Esophagus squamous epithelium (tissue), 5 donors: ENCODE measurements at regions not wholly inside any gene's neighbourhood (a gene's known extent, or its start where the extent isn't known, plus 50 kb on each side); places are given as distances from the start of the nearest gene placed in this dataset.

ENCODE experiments used
- DNase-seq: peaks from one replicate; lab custom pipeline; 2025; lab: John Stamatoyannopoulos, UW
- H3K27ac ChIP-seq, 4 donors: fragments of 200-600 bp; sonication (generic); one replicate each; pipeline ENCODE4 v1.5.1; 2016 to 2019; ENCODE audit warnings: mild to moderate bottlenecking in 1 of 4
- H3K27me3 ChIP-seq, 4 donors: fragments of 200-600 bp; sonication (generic); 1 replicate in 3 of 4; 2 replicates in 1 of 4; pipeline versions ENCODE4 v1.5.1 to v1.6.0; 2017 to 2021; ENCODE audit warnings: antibody characterized with exemption in 1 of 4
- H3K36me3 ChIP-seq, 3 donors: fragments of 200-600 bp; sonication (generic); one replicate each; pipeline ENCODE4 v1.5.1; 2016 to 2019
- H3K4me1 ChIP-seq, 3 donors: fragments of 200-600 bp; sonication (generic); one replicate each; pipeline ENCODE4 v1.5.1; 2017 to 2019
- H3K4me3 ChIP-seq, 4 donors: fragments of 200-600 bp; sonication (generic); 1 replicate in 3 of 4; 2 replicates in 1 of 4; pipeline ENCODE4 v1.5.1; 2016 to 2019; ENCODE audit warnings: mild to moderate bottlenecking in 2 of 4, moderate library complexity in 1 of 4
- H3K9me3 ChIP-seq, 3 donors: fragments of 200-600 bp; sonication (generic); one replicate each; pipeline ENCODE4 v1.5.1; 2016 to 2019
- CTCF ChIP-seq, 6 experiments: fragments of 450-650 bp in 4 of 6; fragments of 200-600 bp in 2 of 6; sonication (generic) in 2 of 6; IDR thresholded peaks; one replicate each; pipeline ENCODE4 v1.5.1; 2016 to 2019; ENCODE audit warnings: antibody characterized with exemption in 6 of 6, mild to moderate bottlenecking in 4 of 6, moderate library complexity in 4 of 6
- POLR2A ChIP-seq, 4 donors: fragments of 450-650 bp; IDR thresholded peaks; one replicate each; pipeline ENCODE4 v1.6.1; 2017; ENCODE audit warnings: antibody characterized with exemption in 4 of 4, mild to moderate bottlenecking in 4 of 4, moderate library complexity in 3 of 4
- WGBS, 2 donors: methylation state at CpG; one replicate each; pipeline ENCODE4 v1.1.5; 2018; 5-methylcytosine and 5-hydroxymethylcytosine counted together
- intact Hi-C: fragments of 100-400 bp; cut with DNase I; formaldehyde crosslinking; loops from one replicate; pipeline ENCODE4 v1.15.0; 2022
- donor health status: DM: yes; HTN: yes; CAD: no.

- Histone ChIP-seq H3K4me1 (peaks cover 0 to 9% (median 0%) of the 10 kb centered on the region in 3 donors), H3K9me3 (no peaks in the 10 kb centered on the region), H3K4me3 (no peak overlapping the region), H3K27me3 (no peaks in the 10 kb centered on the region), H3K27ac (no peak overlapping the region), H3K36me3 (no peaks in the 10 kb centered on the region)
- DNase-seq: no peak
- TF ChIP-seq CTCF (IDR thresholded peaks at IDR 0.05): no peak
- TF ChIP-seq POLR2A (IDR thresholded peaks at IDR 0.05): no peak
- intact Hi-C loops: no loop called here
- WGBS, 2 donors: 85 to 89% methylated on average over 3 of the region's 3 CpGs
These were observed 860.9 kb upstream of the CXADR start for GRCh38 chr21:16651956-16652355.

GRCh38 chr21:16663436-16663835 lies 849.4 kb upstream of the CXADR start:
- Histone ChIP-seq H3K4me1 (no peaks in the 10 kb centered on the region), H3K27me3 (no peaks in the 10 kb centered on the region), H3K27ac (no peak overlapping the region), H3K9me3 (no peaks in the 10 kb centered on the region), H3K36me3 (no peaks in the 10 kb centered on the region), H3K4me3 (no peak overlapping the region)
- 68 to 74% methylated on average over 2 of the region's 2 CpGs for WGBS, 2 donors
- intact Hi-C loops: no loop called here
- DNase-seq: no peak
- TF ChIP-seq POLR2A (IDR thresholded peaks at IDR 0.05) (no peak), CTCF (IDR thresholded peaks at IDR 0.05) (no peak)

- no peak overlapping the region for H3K27ac ChIP-seq
- H3K36me3 ChIP-seq: no peaks in the 10 kb centered on the region
- intact Hi-C loops: no loop called here
- no peak overlapping the region for H3K4me3 ChIP-seq
- WGBS, 2 donors: 77 to 90% methylated on average over 2 of the region's 2 CpGs
- no peak for DNase-seq
- no peaks in the 10 kb centered on the region for H3K4me1 ChIP-seq
- TF ChIP-seq POLR2A (IDR thresholded peaks at IDR 0.05): no peak
- no peak for TF ChIP-seq CTCF (IDR thresholded peaks at IDR 0.05)
- no peaks in the 10 kb centered on the region for H3K27me3 ChIP-seq
- H3K9me3 ChIP-seq: no peaks in the 10 kb centered on the region
These were observed 845.4 kb upstream of the CXADR start for GRCh38 chr21:16667395-16667794.

GRCh38 chr21:16674949-16675348 lies 837.9 kb upstream of the CXADR start:
- H3K27ac ChIP-seq: peak overlapping the region in 1 of 4 donors; percentile 16
- no peaks in the 10 kb centered on the region for H3K36me3 ChIP-seq
- no peak overlapping the region for H3K4me3 ChIP-seq
- no peaks in the 10 kb centered on the region for H3K9me3 ChIP-seq
- intact Hi-C loops: no loop called here
- H3K27me3 ChIP-seq: no peaks in the 10 kb centered on the region
- H3K4me1 ChIP-seq: peaks cover 0 to 9% (median 0%) of the 10 kb centered on the region in 3 donors
- 27 to 67% methylated on average over 2 of the region's 2 CpGs for WGBS, 2 donors
- DNase-seq: no peak
- TF ChIP-seq CTCF (IDR thresholded peaks at IDR 0.05) (no peak), POLR2A (IDR thresholded peaks at IDR 0.05) (no peak)

- intact Hi-C loops: no loop called here
- H3K4me3 ChIP-seq: no peak overlapping the region
- DNase-seq: no peak
- H3K27ac ChIP-seq: no peak overlapping the region
- WGBS, 2 donors: 51 to 68% methylated on average over 3 of the region's 3 CpGs
- peaks cover 0 to 8% (median 0%) of the 10 kb centered on the region in 3 donors for H3K9me3 ChIP-seq
- peaks cover 0 to 9% (median 0%) of the 10 kb centered on the region in 3 donors for H3K4me1 ChIP-seq
- no peaks in the 10 kb centered on the region for H3K27me3 ChIP-seq
- TF ChIP-seq POLR2A (IDR thresholded peaks at IDR 0.05) (no peak), CTCF (IDR thresholded peaks at IDR 0.05) (no peak)
- H3K36me3 ChIP-seq: no peaks in the 10 kb centered on the region
These were observed 836.5 kb upstream of the CXADR start for GRCh38 chr21:16676391-16676790.
